Lower leg skin (tissue), 4 donors: ENCODE measurements at regions not wholly inside any gene's neighbourhood (a gene's known extent, or its start where the extent isn't known, plus 50 kb on each side); places are given as distances from the start of the nearest gene placed in this dataset.
"Not testable (repeated sequence)": the region's sequence is repeated elsewhere in the genome, so short reads cannot be mapped to it uniquely, and the experiment has no call there.

ENCODE experiments used
- DNase-seq, 2 donors: peaks; one replicate each; pipeline ENCODE4 v3.0.0-alpha.2; 2019; ENCODE audit warnings: low spot score in 2 of 2
- H3K4me3 ChIP-seq: fragments of 200-600 bp; sonication (generic); 2 replicates; pipeline ENCODE4 v1.5.1; 2017; ENCODE audit warnings: mild to moderate bottlenecking, low read depth; ENCODE audit not compliant: poor library complexity, severe bottlenecking
- CTCF ChIP-seq, 3 donors: fragments of 450-650 bp; IDR thresholded peaks; one replicate each; pipeline ENCODE4 v1.5.1; 2016; ENCODE audit warnings: antibody characterized with exemption in 3 of 3, mild to moderate bottlenecking in 3 of 3, moderate library complexity in 2 of 3
- POLR2A ChIP-seq, 2 donors: fragments of 450-650 bp; IDR thresholded peaks; one replicate each; pipeline ENCODE4 v1.6.1; 2016 to 2017; ENCODE audit warnings: antibody characterized with exemption in 2 of 2, mild to moderate bottlenecking in 1 of 2, moderate library complexity in 1 of 2
- whole genome bisulfite sequencing, 2 donors: methylation state at CpG; one replicate each; pipeline ENCODE4 v1.1.5; 2018; 5-methylcytosine and 5-hydroxymethylcytosine counted together
- intact Hi-C: fragments of 100-400 bp; cut with DNase I; formaldehyde crosslinking; loops from one replicate; pipeline ENCODE4 v1.15.0; 2023; ENCODE audit warnings: low total_unique reads

GRCh38 chr18:76604935-76605240, 109.8 kb upstream of the ZNF516 start:
- no peak for DNase-seq
- intact Hi-C loops, result no loop called here
- WGBS, 2 donors, result 49 to 57% methylated on average over 3 of the region's 3 CpGs
- TF ChIP-seq POLR2A (IDR thresholded peaks at IDR 0.05) (no peak), CTCF (IDR thresholded peaks at IDR 0.05) (no peak)
- no peak overlapping the region for H3K4me3 ChIP-seq

GRCh38 chr18:76604108-76604934, 109.3 kb upstream of the ZNF516 start:
- WGBS, 2 donors, result 67 to 68% methylated on average over 14 of the region's 14 CpGs
- DNase-seq, result no peak
- H3K4me3 ChIP-seq, result no peak overlapping the region
- intact Hi-C loops, result no loop called here
- no peak for TF ChIP-seq CTCF (IDR thresholded peaks at IDR 0.05)

GRCh38 chr18:76602191-76602590, 107.1 kb upstream of the ZNF516 start:
- 59 to 73% methylated on average over 5 of the region's 5 CpGs for WGBS, 2 donors
- intact Hi-C loops, result no loop called here
- no peak for DNase-seq
- no peak overlapping the region for H3K4me3 ChIP-seq
- no peak for TF ChIP-seq CTCF (IDR thresholded peaks at IDR 0.05)
- TF ChIP-seq POLR2A (IDR thresholded peaks at IDR 0.05), result no peak

GRCh38 chr18:76600076-76600475, 105.0 kb upstream of the ZNF516 start:
- 96 to 97% methylated on average over 9 to 27 of the region's 28 CpGs for WGBS, 2 donors
- H3K4me3 ChIP-seq, DNase-seq, intact Hi-C loops: not testable (repeated sequence)

- intact Hi-C loops, result no loop called here
- DNase-seq, result no peak
- 93 to 94% methylated on average over 3 of the region's 3 CpGs for WGBS, 2 donors
- TF ChIP-seq POLR2A (IDR thresholded peaks at IDR 0.05) (no peak), CTCF (IDR thresholded peaks at IDR 0.05) (no peak)
- H3K4me3 ChIP-seq, result no peak overlapping the region
Measured at GRCh38 chr18:76594966-76595365, 99.9 kb upstream of the ZNF516 start.

- WGBS, 2 donors, result 77 to 89% methylated on average over 2 of the region's 2 CpGs
- DNase-seq, result peak in 1 of 2 donors; percentile 32
- TF ChIP-seq POLR2A (IDR thresholded peaks at IDR 0.05) (no peak), CTCF (IDR thresholded peaks at IDR 0.05) (no peak)
- intact Hi-C loops, result no loop called here
- H3K4me3 ChIP-seq, result no peak overlapping the region
Measured at GRCh38 chr18:76593843-76594242, 98.8 kb upstream of the ZNF516 start.
